ENCODE measurements at regions not wholly inside any gene's neighbourhood (a gene's known extent, or its start where the extent isn't known, plus 50 kb on each side); places are given as distances from the start of the nearest gene placed in this dataset.

GRCh38 chr18:1078301-1078700 lies 173.6 kb downstream of the ADCYAP1 start:
- TF ChIP-seq POLR2AphosphoS5 (IDR thresholded peaks at IDR 0.05; ENCODE audit: borderline replicate concordance, low read depth, low read length) (no peak), EZH2 (IDR thresholded peaks at IDR 0.05) (no peak)
